DMS 273 (cell line): ENCODE measurements at regions not wholly inside any gene's neighbourhood (a gene's known extent, or its start where the extent isn't known, plus 50 kb on each side); places are given as distances from the start of the nearest gene placed in this dataset.

Source experiments
- DNase-seq: peaks from one replicate; lab custom pipeline; 2025; ENCODE audit not compliant: unreplicated experiment; lab: John Stamatoyannopoulos, UW

- no peak for DNase-seq
These were observed 156.5 kb upstream of the DCN start for GRCh38 chr12:91339106-91339505.

- peak; percentile 60 for DNase-seq
These were observed 153.1 kb upstream of the DCN start for GRCh38 chr12:91335699-91336098.

GRCh38 chr12:91333966-91334365, 151.3 kb upstream of the DCN start:
- DNase-seq: peak; percentile 1

- peak; percentile 37 for DNase-seq
These were observed 149.7 kb upstream of the DCN start for GRCh38 chr12:91332302-91332701.

GRCh38 chr12:91331371-91331770, 148.8 kb upstream of the DCN start:
- peak; percentile 79 for DNase-seq

GRCh38 chr12:91328451-91328850, 145.8 kb upstream of the DCN start:
- peak; percentile 11 for DNase-seq

GRCh38 chr12:91327889-91328288, 145.3 kb upstream of the DCN start:
- DNase-seq: no peak

GRCh38 chr12:91327131-91327530, 144.5 kb upstream of the DCN start:
- DNase-seq: no peak

- peak; percentile 74 for DNase-seq
These were observed 143.7 kb upstream of the DCN start for GRCh38 chr12:91326058-91327027.

- DNase-seq: no peak
These were observed 138.4 kb upstream of the DCN start for GRCh38 chr12:91320999-91321398.

GRCh38 chr12:91319071-91319760, 136.6 kb upstream of the DCN start:
- no peak for DNase-seq

- no peak for DNase-seq
These were observed 134.7 kb upstream of the DCN start for GRCh38 chr12:91317306-91317705.

- no peak for DNase-seq
These were observed 134.3 kb upstream of the DCN start for GRCh38 chr12:91316907-91317269.

GRCh38 chr12:91316161-91316906, 133.7 kb upstream of the DCN start:
- no peak for DNase-seq

- no peak for DNase-seq
These were observed 128.5 kb upstream of the DCN start for GRCh38 chr12:91311081-91311480.

GRCh38 chr12:91309450-91309849, 126.8 kb upstream of the DCN start:
- no peak for DNase-seq

GRCh38 chr12:91307957-91308670, 125.5 kb upstream of the DCN start:
- no peak for DNase-seq

- DNase-seq: no peak
These were observed 107.7 kb upstream of the DCN start for GRCh38 chr12:91290354-91290753.

GRCh38 chr12:91289906-91290305, 107.3 kb upstream of the DCN start:
- peak; percentile 3 for DNase-seq

- DNase-seq: no peak
These were observed 106.5 kb upstream of the DCN start for GRCh38 chr12:91289072-91289471.

GRCh38 chr12:91287753-91288152, 105.1 kb upstream of the DCN start:
- no peak for DNase-seq
